PC-3 (cell line): ENCODE measurements at regions not wholly inside any gene's neighbourhood (a gene's known extent, or its start where the extent isn't known, plus 50 kb on each side); places are given as distances from the start of the nearest gene placed in this dataset.

Source experiments
- CTCF ChIP-seq: fragments of 300-600 bp; sonication (generic); conservative IDR thresholded peaks from 2 replicates; pipeline ENCODE4 v1.5.1; 2017; ENCODE audit warnings: antibody characterized with exemption, low read depth, mild to moderate bottlenecking, low read length
- EZH2 ChIP-seq: fragments of 300-600 bp; sonication (generic); IDR thresholded peaks from one replicate; pipeline ENCODE4 v1.6.1; 2017; ENCODE audit warnings: antibody characterized with exemption, mild to moderate bottlenecking, low read length; ENCODE audit not compliant: unreplicated experiment
- EZH2phosphoT487 ChIP-seq: fragments of 300-600 bp; sonication (generic); IDR thresholded peaks from 2 replicates; pipeline ENCODE4 v1.6.1; 2018; ENCODE audit warnings: mild to moderate bottlenecking, antibody characterized with exemption, low read length, borderline replicate concordance

- TF ChIP-seq EZH2, result no peak
- TF ChIP-seq CTCF, result no peak
- TF ChIP-seq EZH2phosphoT487, result no peak
Measured at GRCh38 chr11:70869054-70869453, 383.3 kb downstream of the SHANK2 start.
